ES-I3 (cell line): ENCODE measurements at regions not wholly inside any gene's neighbourhood (a gene's known extent, or its start where the extent isn't known, plus 50 kb on each side); places are given as distances from the start of the nearest gene placed in this dataset.
"Not testable (repeated sequence)": the region's sequence is repeated elsewhere in the genome, so short reads cannot be mapped to it uniquely, and the experiment has no call there.

ENCODE experiments used
- H3K36me3 ChIP-seq: 2 replicates; pipeline ENCODE4 v1.6.1; 2013; ENCODE audit warnings: mild to moderate bottlenecking, low read length, control low read depth, moderate library complexity; ENCODE audit not compliant: insufficient read depth
- H3K4me1 ChIP-seq: 2 replicates; pipeline ENCODE4 v1.6.1; 2013; ENCODE audit warnings: mild to moderate bottlenecking, control low read depth, low read length; ENCODE audit not compliant: insufficient read depth
- H3K9ac ChIP-seq: 2 replicates; pipeline ENCODE4 v1.6.1; 2013; ENCODE audit warnings: low read depth, mild to moderate bottlenecking, low read length, moderate library complexity
- H3K9me3 ChIP-seq: 2 replicates; pipeline ENCODE4 v1.6.1; 2013; ENCODE audit warnings: mild to moderate bottlenecking, low read length, moderate library complexity; ENCODE audit not compliant: control insufficient read depth, insufficient read depth

DNA sequence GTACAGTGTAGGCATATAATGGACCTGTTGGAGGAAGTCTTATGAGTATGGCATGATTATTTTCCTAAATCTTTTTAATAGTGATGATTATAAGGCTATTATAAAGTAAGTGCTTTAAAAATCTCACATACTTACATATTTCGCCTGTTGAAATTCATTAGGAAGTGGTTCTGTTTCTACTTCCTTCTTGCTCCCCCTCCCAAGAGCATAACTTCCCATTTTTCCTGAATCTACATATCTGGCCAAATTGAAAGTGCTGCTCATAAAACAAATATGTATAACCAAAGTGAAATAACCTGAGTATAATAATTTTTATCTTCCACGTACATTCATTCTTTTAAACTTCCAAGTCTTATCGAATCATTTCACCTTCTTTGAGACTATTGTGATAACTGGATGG lies 455.6 kb upstream of the SEL1L start:
- Histone ChIP-seq H3K9me3 (no peaks in the 10 kb centered on the region), H3K36me3 (no peaks in the 10 kb centered on the region), H3K4me1 (no peaks in the 10 kb centered on the region)

GRCh38 chr14:81990312-81990761 lies 456.7 kb upstream of the SEL1L start:
- Histone ChIP-seq H3K9ac (no peak overlapping the region), H3K36me3 (no peaks in the 10 kb centered on the region), H3K9me3 (no peaks in the 10 kb centered on the region), H3K4me1 (no peaks in the 10 kb centered on the region)

More for the DNA sequence above, 455.6 kb upstream of the SEL1L start:
- no peak overlapping the region for H3K9ac ChIP-seq

DNA sequence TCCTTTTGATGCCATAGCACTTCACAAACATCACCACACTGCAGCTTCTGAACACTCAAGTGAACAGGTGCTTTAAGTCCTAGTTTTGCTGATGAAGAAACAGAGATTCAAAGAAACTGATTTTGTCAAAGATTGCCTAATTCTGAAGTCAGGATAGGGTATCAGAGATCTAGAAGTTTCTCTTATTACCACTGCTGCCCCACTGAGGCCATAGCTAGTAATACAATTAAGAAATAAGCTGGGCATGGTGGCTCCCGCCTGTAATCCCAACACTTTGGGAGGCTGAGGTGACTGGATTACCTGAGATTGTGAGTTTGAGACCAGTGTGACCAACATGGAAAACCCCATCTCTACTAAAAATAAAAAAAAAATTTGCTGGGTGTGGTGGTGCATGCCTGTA lies 458.3 kb upstream of the SEL1L start:
- H3K4me1 ChIP-seq = no peaks in the 10 kb centered on the region
- no peaks in the 10 kb centered on the region for H3K36me3 ChIP-seq
- H3K9ac ChIP-seq = no peak overlapping the region
- H3K9me3 ChIP-seq = no peaks in the 10 kb centered on the region

GRCh38 chr14:81993432-81993831 lies 459.8 kb upstream of the SEL1L start:
- Histone ChIP-seq H3K36me3 (no peaks in the 10 kb centered on the region), H3K9me3 (no peaks in the 10 kb centered on the region), H3K4me1 (no peaks in the 10 kb centered on the region), H3K9ac (no peak overlapping the region)

DNA sequence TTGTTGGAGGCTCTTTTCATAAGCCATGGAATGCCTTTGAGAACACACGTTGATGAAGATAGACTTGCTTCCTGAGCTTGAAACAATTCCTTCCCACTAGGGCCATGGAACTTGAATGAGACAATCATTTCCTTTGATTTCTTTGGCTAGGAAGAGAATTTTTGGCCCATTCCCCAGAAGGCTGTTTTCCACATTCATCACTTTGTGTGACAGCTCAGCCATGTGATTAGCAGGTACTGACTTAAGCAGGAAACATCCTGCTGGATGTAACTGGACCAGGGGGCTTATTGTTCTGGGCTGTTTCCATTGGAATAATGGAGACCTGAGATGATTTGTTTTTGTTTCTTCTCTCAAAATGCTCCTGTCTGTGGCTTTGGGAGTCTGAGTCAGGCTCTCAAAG lies 469.8 kb upstream of the SEL1L start:
- Histone ChIP-seq H3K9me3 (no peaks in the 10 kb centered on the region), H3K9ac (no peak overlapping the region), H3K4me1 (no peaks in the 10 kb centered on the region), H3K36me3 (no peaks in the 10 kb centered on the region)

- Histone ChIP-seq H3K36me3 (no peaks in the 10 kb centered on the region), H3K4me1 (no peaks in the 10 kb centered on the region), H3K9me3 (no peaks in the 10 kb centered on the region), H3K9ac (no peak overlapping the region)
These were observed 475.4 kb upstream of the SEL1L start for GRCh38 chr14:82009076-82009475.

GRCh38 chr14:82009993-82010392 lies 476.3 kb upstream of the SEL1L start:
- no peaks in the 10 kb centered on the region for H3K9me3 ChIP-seq
- no peaks in the 10 kb centered on the region for H3K4me1 ChIP-seq
- H3K36me3 ChIP-seq = no peaks in the 10 kb centered on the region
- no peak overlapping the region for H3K9ac ChIP-seq

GRCh38 chr14:82011460-82011859 lies 477.8 kb upstream of the SEL1L start:
- no peaks in the 10 kb centered on the region for H3K4me1 ChIP-seq
- no peaks in the 10 kb centered on the region for H3K36me3 ChIP-seq
- H3K9me3 ChIP-seq = no peaks in the 10 kb centered on the region
- no peak overlapping the region for H3K9ac ChIP-seq

DNA sequence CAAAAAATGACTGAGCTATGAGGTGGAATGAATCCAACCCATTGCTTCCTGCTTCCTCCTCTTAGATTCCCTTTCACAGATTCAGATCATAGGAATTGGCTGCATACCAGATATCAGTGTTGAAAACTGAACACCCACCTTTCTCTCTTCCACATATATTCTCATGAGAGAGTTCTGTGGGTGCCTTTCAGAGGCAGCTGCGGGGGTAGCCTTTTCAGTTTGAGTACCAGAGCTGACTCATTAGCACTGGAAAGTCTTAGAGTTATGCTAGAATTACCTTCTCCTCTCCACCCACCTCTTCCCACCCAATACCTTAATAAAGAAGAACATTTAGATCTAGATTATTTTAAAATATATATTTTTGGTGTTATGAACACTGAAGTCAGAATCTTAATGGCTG lies 495.4 kb upstream of the SEL1L start:
- Histone ChIP-seq H3K9ac (no peak overlapping the region), H3K36me3 (no peaks in the 10 kb centered on the region), H3K9me3 (peaks cover 4% of the 10 kb centered on the region; the same call in 1 of the 2 replicates), H3K4me1 (no peaks in the 10 kb centered on the region)

DNA sequence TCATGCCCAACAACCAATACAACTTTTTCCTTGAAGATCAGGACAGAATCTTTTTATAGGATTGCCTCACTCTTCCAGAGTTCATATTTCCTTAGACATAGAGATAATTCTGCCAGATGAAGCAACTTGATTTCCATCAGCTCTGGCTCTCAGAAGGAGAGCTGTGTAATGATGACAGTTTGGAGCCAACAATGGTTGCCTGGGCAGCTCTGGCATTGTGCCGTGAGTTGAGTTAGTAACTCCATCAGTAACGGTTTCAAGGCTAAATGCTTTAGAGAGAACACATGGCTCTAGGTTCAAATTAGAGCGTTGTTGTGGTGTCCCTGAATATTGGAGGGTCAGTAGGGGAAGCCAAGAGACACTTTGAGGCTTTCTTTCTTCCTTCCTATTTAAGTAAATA lies 501.7 kb upstream of the SEL1L start:
- Histone ChIP-seq H3K9ac (no peak overlapping the region), H3K36me3 (no peaks in the 10 kb centered on the region), H3K4me1 (no peaks in the 10 kb centered on the region), H3K9me3 (no peaks in the 10 kb centered on the region)

DNA sequence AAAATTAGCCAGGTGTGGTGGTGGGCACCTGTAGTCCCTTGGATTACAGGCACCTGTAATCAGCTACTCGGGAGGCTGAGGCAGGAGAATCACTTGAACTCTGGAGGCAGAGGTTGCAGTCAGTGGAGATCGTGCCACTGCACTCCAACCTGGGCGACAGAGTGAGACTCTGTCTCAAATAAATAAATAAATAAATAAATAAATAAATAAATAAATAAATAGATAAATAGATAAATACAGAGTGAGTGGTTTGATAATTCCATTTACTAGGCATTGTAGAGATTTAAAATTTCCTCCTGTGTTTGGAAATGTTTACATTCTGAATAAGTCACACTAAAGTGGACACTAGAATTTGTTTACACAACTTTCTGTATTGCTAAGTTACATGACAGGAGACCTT lies 504.4 kb upstream of the SEL1L start:
- H3K9me3 ChIP-seq, H3K9ac ChIP-seq, H3K36me3 ChIP-seq, H3K4me1 ChIP-seq: not testable (repeated sequence)

DNA sequence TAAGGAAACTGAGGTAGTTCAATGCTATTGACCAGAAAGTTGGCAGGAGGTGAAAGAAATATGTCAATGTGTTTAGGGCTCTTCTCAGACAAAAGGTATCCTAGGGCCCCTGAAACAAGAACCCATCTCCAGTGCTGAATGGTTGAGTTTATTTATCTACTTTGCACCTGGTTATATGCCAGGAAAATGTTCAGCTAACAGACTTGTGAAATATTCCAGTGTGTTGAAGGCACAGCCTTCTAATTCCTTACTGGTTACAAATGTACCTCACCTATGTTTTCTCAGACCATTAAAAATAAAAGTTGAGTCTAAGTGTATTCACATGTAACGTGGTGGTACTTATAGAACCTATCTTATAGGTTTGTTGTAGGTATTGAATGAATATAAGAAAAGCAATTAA lies 511.7 kb upstream of the SEL1L start:
- Histone ChIP-seq H3K36me3 (no peaks in the 10 kb centered on the region), H3K9ac (no peak overlapping the region), H3K4me1 (no peaks in the 10 kb centered on the region), H3K9me3 (no peaks in the 10 kb centered on the region)

- Histone ChIP-seq H3K4me1 (no peaks in the 10 kb centered on the region), H3K9me3 (no peaks in the 10 kb centered on the region), H3K36me3 (no peaks in the 10 kb centered on the region), H3K9ac (no peak overlapping the region)
These were observed 513.0 kb upstream of the SEL1L start for GRCh38 chr14:82046512-82047226.

GRCh38 chr14:82047777-82048470 lies 514.3 kb upstream of the SEL1L start:
- Histone ChIP-seq H3K9me3 (no peaks in the 10 kb centered on the region), H3K4me1 (no peaks in the 10 kb centered on the region), H3K9ac (no peak overlapping the region), H3K36me3 (no peaks in the 10 kb centered on the region)

- Histone ChIP-seq H3K36me3 (no peaks in the 10 kb centered on the region), H3K9ac (no peak overlapping the region), H3K4me1 (no peaks in the 10 kb centered on the region), H3K9me3 (no peaks in the 10 kb centered on the region)
These were observed 519.1 kb upstream of the SEL1L start for GRCh38 chr14:82052778-82053177.
